K562 (cell line): ENCODE measurements at regions not wholly inside any gene's neighbourhood (a gene's known extent, or its start where the extent isn't known, plus 50 kb on each side); places are given as distances from the start of the nearest gene placed in this dataset.

Source experiments
- POLR2A ChIP-seq: fragments of 450-650 bp; conservative IDR thresholded peaks from 2 replicates; pipeline ENCODE4 v1.6.1; 2016
- ZNF830 ChIP-seq: fragments of 250-450 bp; sonication (Bioruptor Pico); IDR thresholded peaks from 2 replicates; pipeline ENCODE4 v1.5.0; 2021; ENCODE audit warnings: mild to moderate bottlenecking

DNA sequence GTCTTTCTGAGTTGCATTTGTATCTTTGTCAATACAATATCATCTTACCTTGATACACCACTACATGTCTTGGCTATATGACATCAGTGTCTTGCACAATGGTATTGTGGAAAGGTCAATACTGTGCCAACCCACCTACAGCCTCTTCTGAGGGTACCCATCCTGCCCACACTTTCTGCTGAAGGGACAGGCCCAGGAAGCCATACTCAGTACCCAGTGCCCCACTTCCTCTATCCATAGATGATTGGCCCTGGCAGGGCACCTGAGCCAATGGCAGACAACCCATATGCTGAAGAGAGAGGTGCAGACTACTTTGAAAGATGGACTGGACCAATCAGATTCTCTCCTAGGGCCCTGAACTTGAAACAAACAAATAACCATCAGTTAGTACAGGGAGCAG is 152.0 kb upstream of the ADO start:
- no peak for TF ChIP-seq POLR2A
- TF ChIP-seq ZNF830 (CRISPR knock-in tag): no peak
